Immature natural killer cell (primary cell): ENCODE measurements at regions not wholly inside any gene's neighbourhood (a gene's known extent, or its start where the extent isn't known, plus 50 kb on each side); places are given as distances from the start of the nearest gene placed in this dataset.

Experiments used
- DNase-seq, 3 donors: peaks; one replicate each; pipeline ENCODE4 v3.0.0; 2022; ENCODE audit warnings: mixed read lengths in 1 of 3
- H3K27ac Mint-ChIP-seq, 6 donors: one replicate each; pipeline ENCODE4 v1.8.0; 2020; ENCODE audit warnings: mixed read lengths in 6 of 6, mild to moderate bottlenecking in 5 of 6, inconsistent platforms in 4 of 6, moderate library complexity in 3 of 6
- H3K27me3 Mint-ChIP-seq, 3 donors: one replicate each; pipeline ENCODE4 v1.8.0; 2020 to 2021; ENCODE audit warnings: low read depth in 3 of 3, mild to moderate bottlenecking in 3 of 3, mixed read lengths in 3 of 3, moderate library complexity in 3 of 3, inconsistent platforms in 1 of 3
- H3K36me3 Mint-ChIP-seq, 3 donors: one replicate each; pipeline ENCODE4 v1.8.0; 2020; ENCODE audit warnings: mixed read lengths in 3 of 3, inconsistent platforms in 2 of 3, mild to moderate bottlenecking in 2 of 3
- H3K4me1 Mint-ChIP-seq, 2 donors: one replicate each; pipeline ENCODE4 v1.8.0; 2020; ENCODE audit warnings: inconsistent platforms in 2 of 2, mild to moderate bottlenecking in 2 of 2, mixed read lengths in 2 of 2, moderate library complexity in 1 of 2
- H3K4me3 Mint-ChIP-seq, 5 donors: one replicate each; pipeline ENCODE4 v1.8.0; 2020; ENCODE audit warnings: mild to moderate bottlenecking in 5 of 5, mixed read lengths in 5 of 5, inconsistent platforms in 3 of 5, moderate library complexity in 3 of 5
- H3K9me3 Mint-ChIP-seq, 6 donors: one replicate each; pipeline ENCODE4 v1.8.0; 2020; ENCODE audit warnings: mild to moderate bottlenecking in 6 of 6, mixed read lengths in 6 of 6, inconsistent platforms in 4 of 6, moderate library complexity in 3 of 6

GRCh38 chr4:81984746-81985145, 389.0 kb downstream of the HNRNPD start:
- Mint-ChIP-seq H3K27ac (no peak overlapping the region), H3K9me3 (peaks cover 0 to 6% (median 0%) of the 10 kb centered on the region in 6 donors)

GRCh38 chr4:81982846-81983540, 390.8 kb downstream of the HNRNPD start:
- Mint-ChIP-seq H3K27me3 (peaks cover 0 to 3% (median 0%) of the 10 kb centered on the region in 3 donors), H3K36me3 (no peaks in the 10 kb centered on the region)
- DNase-seq = no peak

More at GRCh38 chr4:81984746-81985145, 389.0 kb downstream of the HNRNPD start:
- Mint-ChIP-seq H3K36me3 (no peaks in the 10 kb centered on the region), H3K4me1 (no peaks in the 10 kb centered on the region), H3K4me3 (no peak overlapping the region), H3K27me3 (peaks cover 0 to 5% (median 0%) of the 10 kb centered on the region in 3 donors)
- no peak for DNase-seq

DNA sequence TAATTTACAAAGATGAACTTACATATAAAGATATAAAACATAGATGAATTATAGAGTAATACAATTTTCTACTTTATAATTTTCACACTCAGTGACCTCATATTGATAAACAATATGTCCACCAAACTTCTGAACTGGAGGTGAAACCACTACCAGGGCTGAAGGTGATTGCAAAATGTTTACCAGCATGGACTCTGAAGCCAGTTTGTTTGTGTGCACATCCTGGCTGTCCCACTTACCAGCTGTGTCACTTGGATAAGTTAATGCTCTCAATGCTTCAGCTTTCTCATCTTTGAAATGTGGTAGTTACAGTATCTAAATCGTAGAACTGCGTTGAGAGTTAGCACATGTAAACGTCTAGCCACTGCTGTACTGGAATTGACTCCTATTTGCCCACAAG, 392.6 kb downstream of the HNRNPD start:
- Mint-ChIP-seq H3K9me3 (peaks cover 0 to 8% (median 0%) of the 10 kb centered on the region in 6 donors), H3K4me1 (no peaks in the 10 kb centered on the region), H3K27ac (no peak overlapping the region), H3K36me3 (no peaks in the 10 kb centered on the region), H3K27me3 (peaks cover 0 to under 1% (median 0%) of the 10 kb centered on the region in 3 donors), H3K4me3 (no peak overlapping the region)
- no peak for DNase-seq

More at GRCh38 chr4:81982846-81983540, 390.8 kb downstream of the HNRNPD start:
- Mint-ChIP-seq H3K27ac (no peak overlapping the region), H3K9me3 (peaks cover 0 to 8% (median 0%) of the 10 kb centered on the region in 6 donors), H3K4me3 (no peak overlapping the region), H3K4me1 (no peaks in the 10 kb centered on the region)

GRCh38 chr4:81974523-81974922, 399.3 kb downstream of the HNRNPD start:
- Mint-ChIP-seq H3K9me3 (peaks cover 0 to 2% (median 0%) of the 10 kb centered on the region in 6 donors), H3K36me3 (no peaks in the 10 kb centered on the region), H3K4me1 (no peaks in the 10 kb centered on the region), H3K4me3 (no peak overlapping the region), H3K27me3 (peaks cover 0 to 5% (median 0%) of the 10 kb centered on the region in 3 donors), H3K27ac (no peak overlapping the region)
- DNase-seq = no peak

GRCh38 chr4:81971637-81972381, 402.0 kb downstream of the HNRNPD start:
- Mint-ChIP-seq H3K4me1 (no peaks in the 10 kb centered on the region), H3K36me3 (no peaks in the 10 kb centered on the region), H3K9me3 (no peaks in the 10 kb centered on the region), H3K27me3 (peaks cover 0 to 5% (median 0%) of the 10 kb centered on the region in 3 donors), H3K27ac (no peak overlapping the region), H3K4me3 (no peak overlapping the region)
- DNase-seq = no peak

DNA sequence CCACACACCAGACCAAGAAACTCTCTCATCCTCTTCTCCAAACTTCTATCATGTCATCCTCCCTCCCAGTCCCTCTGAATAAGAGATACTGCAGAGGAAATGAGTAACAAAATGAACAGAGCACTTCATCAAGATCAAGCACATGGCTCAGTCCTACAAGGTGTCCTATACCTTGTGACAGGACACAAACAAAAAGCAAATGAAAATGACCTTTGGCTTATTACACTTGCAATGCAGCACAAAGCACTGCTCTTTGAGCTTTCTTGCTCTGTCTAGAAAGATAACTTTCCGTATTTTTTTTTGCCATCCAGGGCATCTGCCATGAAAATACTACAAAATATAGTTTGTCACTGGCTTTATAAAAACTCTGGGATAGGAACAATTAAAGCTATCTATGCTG, 402.7 kb downstream of the HNRNPD start:
- Mint-ChIP-seq H3K36me3 (no peaks in the 10 kb centered on the region), H3K27ac (no peak overlapping the region), H3K4me1 (no peaks in the 10 kb centered on the region), H3K9me3 (no peaks in the 10 kb centered on the region), H3K27me3 (peaks cover 0 to 5% (median 0%) of the 10 kb centered on the region in 3 donors), H3K4me3 (no peak overlapping the region)
- no peak for DNase-seq

- no peak for DNase-seq
- no peaks in the 10 kb centered on the region for H3K9me3 Mint-ChIP-seq
- H3K27ac Mint-ChIP-seq = no peak overlapping the region
- H3K27me3 Mint-ChIP-seq = peaks cover 0 to 5% (median 0%) of the 10 kb centered on the region in 3 donors
- H3K4me1 Mint-ChIP-seq = no peaks in the 10 kb centered on the region
- H3K36me3 Mint-ChIP-seq = no peaks in the 10 kb centered on the region
- no peak overlapping the region for H3K4me3 Mint-ChIP-seq
These were observed 403.3 kb downstream of the HNRNPD start for GRCh38 chr4:81970454-81970853.

GRCh38 chr4:81966676-81967075, 407.1 kb downstream of the HNRNPD start:
- no peak for DNase-seq
- Mint-ChIP-seq H3K36me3 (no peaks in the 10 kb centered on the region), H3K9me3 (no peaks in the 10 kb centered on the region), H3K27ac (no peak overlapping the region), H3K27me3 (peaks cover 0 to 5% (median 2%) of the 10 kb centered on the region in 3 donors), H3K4me1 (no peaks in the 10 kb centered on the region), H3K4me3 (no peak overlapping the region)

GRCh38 chr4:81965911-81966310, 407.9 kb downstream of the HNRNPD start:
- H3K27me3 Mint-ChIP-seq = peaks cover 0 to 2% (median 2%) of the 10 kb centered on the region in 3 donors
- H3K36me3 Mint-ChIP-seq = no peaks in the 10 kb centered on the region
- no peaks in the 10 kb centered on the region for H3K4me1 Mint-ChIP-seq
- no peak overlapping the region for H3K27ac Mint-ChIP-seq
- H3K9me3 Mint-ChIP-seq = no peaks in the 10 kb centered on the region
- no peak overlapping the region for H3K4me3 Mint-ChIP-seq
- DNase-seq = no peak

DNA sequence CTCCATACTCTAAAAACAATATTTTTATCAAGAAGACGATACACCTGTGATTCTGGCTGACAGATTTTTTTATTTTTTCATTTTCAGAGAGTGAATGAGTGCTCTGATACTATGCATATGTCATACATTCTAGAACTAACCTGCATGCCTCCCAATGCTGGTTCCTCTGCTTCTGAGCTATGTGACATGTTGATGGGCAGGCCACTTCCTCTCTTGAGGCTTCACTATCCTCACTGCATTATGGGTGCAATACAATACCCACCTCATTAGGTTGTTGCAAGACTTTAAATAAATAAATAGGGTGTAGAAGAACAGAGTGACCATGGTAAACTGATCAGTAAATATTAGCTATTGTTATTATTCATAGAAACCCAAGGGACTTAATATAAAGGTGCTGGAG, 408.3 kb downstream of the HNRNPD start:
- DNase-seq = no peak
- Mint-ChIP-seq H3K9me3 (no peaks in the 10 kb centered on the region), H3K27ac (no peak overlapping the region), H3K4me1 (no peaks in the 10 kb centered on the region), H3K36me3 (no peaks in the 10 kb centered on the region), H3K27me3 (peaks cover 0 to 3% (median 0%) of the 10 kb centered on the region in 3 donors), H3K4me3 (no peak overlapping the region)

DNA sequence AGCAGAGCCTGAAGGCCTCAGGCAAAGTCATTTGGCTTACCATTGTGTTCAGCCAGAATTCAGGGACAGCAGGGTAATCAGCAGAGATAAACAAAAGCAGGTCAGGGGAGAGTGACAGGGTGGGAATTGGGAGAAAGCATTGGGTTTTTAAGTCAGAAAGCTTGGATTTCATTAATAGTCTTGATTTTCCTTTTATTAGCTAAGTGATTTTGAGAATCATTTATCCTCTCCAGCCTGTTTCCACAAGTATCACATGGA, 410.1 kb downstream of the HNRNPD start:
- no peaks in the 10 kb centered on the region for H3K9me3 Mint-ChIP-seq
- no peak overlapping the region for H3K27ac Mint-ChIP-seq
- peaks cover 0 to 3% (median 0%) of the 10 kb centered on the region in 3 donors for H3K27me3 Mint-ChIP-seq
- H3K36me3 Mint-ChIP-seq = no peaks in the 10 kb centered on the region
- H3K4me1 Mint-ChIP-seq = no peaks in the 10 kb centered on the region
- no peak for DNase-seq
- H3K4me3 Mint-ChIP-seq = no peak overlapping the region

DNA sequence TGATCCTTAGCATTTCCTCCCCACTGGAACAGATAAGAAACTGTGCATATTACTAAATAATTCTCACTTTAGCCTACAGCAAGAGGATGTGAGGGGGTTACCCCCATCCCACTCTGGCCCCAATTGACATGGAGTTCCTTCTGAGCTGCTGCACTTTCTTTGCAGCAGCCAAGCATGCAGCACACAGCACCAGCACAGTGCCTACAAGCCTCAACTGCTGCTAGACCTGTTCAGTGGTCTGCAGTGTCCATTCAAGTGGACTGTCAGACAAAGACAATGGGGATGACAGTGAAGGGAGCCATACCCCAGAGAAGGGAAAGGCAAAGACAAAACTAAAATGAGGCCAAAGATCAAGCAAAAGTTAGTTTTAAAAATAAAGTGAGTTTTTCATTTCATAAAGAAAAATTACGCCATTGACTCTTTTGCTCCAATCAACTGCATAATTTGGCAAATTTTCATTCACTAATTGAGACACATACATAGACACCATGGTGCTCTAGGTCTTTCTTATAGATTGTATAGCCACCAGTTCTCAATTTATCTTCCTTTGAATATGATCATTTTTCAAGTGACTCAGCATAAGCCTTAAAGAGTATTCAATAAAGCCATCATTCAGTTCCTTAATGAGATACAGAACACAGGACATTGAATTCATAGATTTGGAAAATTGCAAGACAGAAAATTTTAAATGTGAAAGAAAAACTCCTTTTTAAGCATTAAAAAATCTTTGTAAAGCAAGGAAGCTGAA, 410.6 kb downstream of the HNRNPD start:
- DNase-seq = no peak
- no peak overlapping the region for H3K27ac Mint-ChIP-seq
- no peaks in the 10 kb centered on the region for H3K4me1 Mint-ChIP-seq
- peaks cover 0 to 3% (median 0%) of the 10 kb centered on the region in 3 donors for H3K27me3 Mint-ChIP-seq
- H3K36me3 Mint-ChIP-seq = no peaks in the 10 kb centered on the region
- no peak overlapping the region for H3K4me3 Mint-ChIP-seq
- no peaks in the 10 kb centered on the region for H3K9me3 Mint-ChIP-seq

DNA sequence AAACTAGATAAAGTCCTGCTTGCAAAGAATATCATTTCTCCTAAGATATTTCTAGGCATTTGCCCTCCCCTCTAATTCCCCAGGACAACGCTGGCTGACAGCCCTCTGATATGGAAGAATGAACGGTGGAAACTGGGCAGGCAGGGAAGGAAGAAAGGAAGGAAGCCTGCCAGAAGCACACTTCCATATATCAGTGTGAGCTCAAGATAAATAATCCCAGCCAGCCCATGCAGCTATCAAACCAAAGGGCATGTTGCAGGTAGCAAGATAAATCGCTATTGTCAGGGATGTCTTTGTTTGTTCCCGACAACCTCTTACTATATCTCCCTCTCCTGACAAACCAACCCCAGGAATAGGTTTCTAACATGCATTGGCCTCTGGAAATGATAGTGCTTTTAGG, 412.8 kb downstream of the HNRNPD start:
- H3K4me3 Mint-ChIP-seq = no peak overlapping the region
- DNase-seq = no peak
- H3K27me3 Mint-ChIP-seq = peaks cover 0 to 3% (median 0%) of the 10 kb centered on the region in 3 donors
- no peaks in the 10 kb centered on the region for H3K36me3 Mint-ChIP-seq
- H3K9me3 Mint-ChIP-seq = no peaks in the 10 kb centered on the region
- no peak overlapping the region for H3K27ac Mint-ChIP-seq
- H3K4me1 Mint-ChIP-seq = no peaks in the 10 kb centered on the region

DNA sequence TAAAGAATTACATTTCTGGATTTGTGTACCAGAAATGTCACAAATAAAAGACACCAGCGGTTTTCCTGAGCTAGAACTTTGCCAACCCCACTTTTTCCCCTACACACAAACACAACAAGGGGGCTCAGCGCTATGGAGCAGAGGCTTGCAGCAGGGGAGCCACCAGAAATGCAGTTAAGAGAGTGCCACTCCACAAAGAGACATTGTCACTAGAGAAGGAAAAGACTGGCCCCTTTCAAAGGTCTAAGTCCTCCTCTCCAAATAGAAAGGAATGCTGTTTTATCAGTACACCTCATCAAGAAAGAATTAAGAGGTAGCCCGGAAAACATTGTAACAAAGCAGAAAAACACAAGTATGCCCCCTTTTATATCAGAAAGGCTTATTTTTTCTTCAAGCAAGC, 419.5 kb downstream of the HNRNPD start:
- H3K4me1 Mint-ChIP-seq = no peaks in the 10 kb centered on the region
- DNase-seq = no peak
- H3K27ac Mint-ChIP-seq = no peak overlapping the region
- no peaks in the 10 kb centered on the region for H3K36me3 Mint-ChIP-seq
- H3K9me3 Mint-ChIP-seq = peaks cover 0 to 2% (median 0%) of the 10 kb centered on the region in 6 donors
- H3K27me3 Mint-ChIP-seq = peaks cover 0 to 4% (median 0%) of the 10 kb centered on the region in 3 donors
- no peak overlapping the region for H3K4me3 Mint-ChIP-seq
